ENCODE measurements at regions not wholly inside any gene's neighbourhood (a gene's known extent, or its start where the extent isn't known, plus 50 kb on each side); places are given as distances from the start of the nearest gene placed in this dataset.
"Not testable (repeated sequence)": the region's sequence is repeated elsewhere in the genome, so short reads cannot be mapped to it uniquely, and the experiment has no call there.

- TF ChIP-seq CSRNP3 (CRISPR knock-in tag; IDR thresholded peaks at IDR 0.05) (no peak), ZFP30 (CRISPR knock-in tag; IDR thresholded peaks at IDR 0.05) (no peak), ZFP3 (CRISPR knock-in tag; IDR thresholded peaks at IDR 0.05) (no peak), RARB (CRISPR knock-in tag; IDR thresholded peaks at IDR 0.05) (no peak), GLIS3 (CRISPR knock-in tag; IDR thresholded peaks at IDR 0.05) (no peak), ESRRG (CRISPR knock-in tag; IDR thresholded peaks at IDR 0.05) (no peak), ARNTL (CRISPR knock-in tag; IDR thresholded peaks at IDR 0.05; ENCODE audit: borderline replicate concordance, low read depth) (no peak), ISL1 (CRISPR knock-in tag; IDR thresholded peaks at IDR 0.05) (no peak), TOX (CRISPR knock-in tag; IDR thresholded peaks at IDR 0.05; ENCODE audit: borderline replicate concordance) (no peak), ZNF70 (CRISPR knock-in tag; IDR thresholded peaks at IDR 0.05) (no peak), BACH2 (CRISPR knock-in tag; IDR thresholded peaks at IDR 0.05; ENCODE audit: borderline replicate concordance) (no peak), ZNF565 (CRISPR knock-in tag; conservative IDR thresholded peaks at IDR 0.05; ENCODE audit: low read depth) (no peak), OSR1 (CRISPR knock-in tag; IDR thresholded peaks at IDR 0.05) (no peak), SNAI2 (CRISPR knock-in tag; IDR thresholded peaks at IDR 0.05) (no peak), CSDC2 (CRISPR knock-in tag; IDR thresholded peaks at IDR 0.05) (no peak), TSHZ2 (CRISPR knock-in tag; IDR thresholded peaks at IDR 0.05) (no peak), ZC3H10 (CRISPR knock-in tag; IDR thresholded peaks at IDR 0.05) (no peak), CREB5 (CRISPR knock-in tag; IDR thresholded peaks at IDR 0.05; ENCODE audit: low read depth) (no peak), PPARA (CRISPR knock-in tag; IDR thresholded peaks at IDR 0.05; ENCODE audit: borderline replicate concordance) (no peak), TCF4 (CRISPR knock-in tag; IDR thresholded peaks at IDR 0.05; ENCODE audit: borderline replicate concordance) (no peak)
- ATAC-seq, result no peak
These were observed 1080.6 kb downstream of the PCDH17 start for GRCh38 chr13:58712191-58712590.

- not testable (repeated sequence) for ATAC-seq
These were observed 1082.5 kb downstream of the PCDH17 start for GRCh38 chr13:58714016-58714415.

GRCh38 chr13:58721273-58721672 lies 1089.7 kb downstream of the PCDH17 start:
- no peak for TF ChIP-seq RARB (CRISPR knock-in tag; IDR thresholded peaks at IDR 0.05)

GRCh38 chr13:58728126-58728525 lies 1096.6 kb downstream of the PCDH17 start:
- TF ChIP-seq, protein P1, sequence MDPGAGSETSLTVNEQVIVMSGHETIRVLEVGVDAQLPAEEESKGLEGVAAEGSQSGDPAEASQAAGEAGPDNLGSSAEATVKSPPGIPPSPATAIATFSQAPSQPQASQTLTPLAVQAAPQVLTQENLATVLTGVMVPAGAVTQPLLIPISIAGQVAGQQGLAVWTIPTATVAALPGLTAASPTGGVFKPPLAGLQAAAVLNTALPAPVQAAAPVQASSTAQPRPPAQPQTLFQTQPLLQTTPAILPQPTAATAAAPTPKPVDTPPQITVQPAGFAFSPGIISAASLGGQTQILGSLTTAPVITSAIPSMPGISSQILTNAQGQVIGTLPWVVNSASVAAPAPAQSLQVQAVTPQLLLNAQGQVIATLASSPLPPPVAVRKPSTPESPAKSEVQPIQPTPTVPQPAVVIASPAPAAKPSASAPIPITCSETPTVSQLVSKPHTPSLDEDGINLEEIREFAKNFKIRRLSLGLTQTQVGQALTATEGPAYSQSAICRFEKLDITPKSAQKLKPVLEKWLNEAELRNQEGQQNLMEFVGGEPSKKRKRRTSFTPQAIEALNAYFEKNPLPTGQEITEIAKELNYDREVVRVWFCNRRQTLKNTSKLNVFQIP (CRISPR knock-in tag; IDR thresholded peaks at IDR 0.05; ENCODE audit: borderline replicate concordance, low read depth), result no peak
- TF ChIP-seq TSHZ2 (CRISPR knock-in tag; IDR thresholded peaks at IDR 0.05) (no peak), ISL1 (CRISPR knock-in tag; IDR thresholded peaks at IDR 0.05) (no peak), ZNF70 (CRISPR knock-in tag; IDR thresholded peaks at IDR 0.05) (no peak), GLIS3 (CRISPR knock-in tag; IDR thresholded peaks at IDR 0.05) (no peak), SNAI2 (CRISPR knock-in tag; IDR thresholded peaks at IDR 0.05) (no peak), BACH2 (CRISPR knock-in tag; IDR thresholded peaks at IDR 0.05; ENCODE audit: borderline replicate concordance) (no peak), RARB (CRISPR knock-in tag; IDR thresholded peaks at IDR 0.05) (no peak), TOX (CRISPR knock-in tag; IDR thresholded peaks at IDR 0.05; ENCODE audit: borderline replicate concordance) (no peak), ESRRG (CRISPR knock-in tag; IDR thresholded peaks at IDR 0.05) (no peak), ZNF565 (CRISPR knock-in tag; conservative IDR thresholded peaks at IDR 0.05; ENCODE audit: low read depth) (no peak), PPARA (CRISPR knock-in tag; IDR thresholded peaks at IDR 0.05; ENCODE audit: borderline replicate concordance) (no peak), TCF4 (CRISPR knock-in tag; IDR thresholded peaks at IDR 0.05; ENCODE audit: borderline replicate concordance) (no peak), CSDC2 (CRISPR knock-in tag; IDR thresholded peaks at IDR 0.05) (no peak)
- no peak for ATAC-seq

More at GRCh38 chr13:58721273-58721672, 1089.7 kb downstream of the PCDH17 start:
- ATAC-seq, result no peak

Data from SK-N-SH treated with all-trans-retinoic acid at 6 μM for 48 hours (cell line).